Chondrocyte (in vitro differentiated cells): ENCODE measurements at regions not wholly inside any gene's neighbourhood (a gene's known extent, or its start where the extent isn't known, plus 50 kb on each side); places are given as distances from the start of the nearest gene placed in this dataset.

ENCODE experiments used
- DNase-seq: peaks from one replicate; pipeline ENCODE4 v3.0.0; 2021; ENCODE audit warnings: mixed read lengths, low spot score
- H3K27ac Mint-ChIP-seq: one replicate; pipeline ENCODE4 v1.8.0; 2021; ENCODE audit warnings: mild to moderate bottlenecking, moderate library complexity, mixed read lengths; ENCODE audit not compliant: unreplicated experiment
- H3K27me3 Mint-ChIP-seq: 2 replicates; pipeline ENCODE4 v1.8.0; 2021; ENCODE audit warnings: low read depth, mixed read lengths
- H3K36me3 Mint-ChIP-seq: 2 replicates; pipeline ENCODE4 v1.8.0; 2021; ENCODE audit warnings: low read depth, mixed read lengths
- H3K4me1 Mint-ChIP-seq: 2 replicates; pipeline ENCODE4 v1.8.0; 2021; ENCODE audit warnings: low read depth, mild to moderate bottlenecking, mixed read lengths
- H3K4me3 Mint-ChIP-seq: one replicate; pipeline ENCODE4 v1.8.0; 2021; ENCODE audit warnings: mild to moderate bottlenecking, moderate library complexity, mixed read lengths; ENCODE audit not compliant: unreplicated experiment
- H3K9me3 Mint-ChIP-seq: 2 replicates; pipeline ENCODE4 v1.8.0; 2021; ENCODE audit warnings: low read depth, mixed read lengths
- TF ChIP-seq, protein P1 (sequence below): fragments of 200-600 bp; sonication (generic); IDR thresholded peaks from 2 replicates; pipeline ENCODE4 v1.5.0; 2021; ENCODE audit warnings: antibody characterized with exemption, mild to moderate bottlenecking, moderate library complexity

DNA sequence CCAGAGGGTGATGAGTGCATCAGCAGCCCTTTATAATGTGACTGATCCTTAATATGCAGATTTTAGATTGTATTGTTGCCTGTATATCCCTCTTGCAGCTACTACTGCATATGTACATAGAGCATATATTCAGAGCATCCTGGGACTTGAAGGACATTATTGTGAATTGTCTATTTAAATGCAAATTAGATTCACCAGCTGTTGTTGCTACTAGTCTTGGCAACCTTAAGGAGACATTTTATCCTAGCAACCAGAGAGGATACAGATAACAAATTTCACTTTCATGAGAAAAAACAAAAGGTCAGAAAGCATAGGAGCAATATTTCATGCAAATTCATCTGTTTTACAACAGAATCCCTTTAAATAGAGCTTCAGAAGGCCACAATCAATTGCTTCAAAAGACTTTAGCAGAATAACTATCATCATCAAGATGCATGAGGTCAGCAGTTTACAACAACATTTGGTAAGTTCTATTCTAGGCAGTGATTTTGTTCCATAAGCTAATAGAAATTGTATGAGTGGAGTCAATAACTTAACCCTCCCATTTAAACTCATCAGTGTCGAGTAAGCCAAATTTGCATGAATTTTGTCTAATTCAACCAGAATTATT is 148.6 kb downstream of the GC start:
- Mint-ChIP-seq H3K9me3 (peaks cover 2% of the 10 kb centered on the region), H3K4me3 (no peak overlapping the region), H3K36me3 (peaks cover 5% of the 10 kb centered on the region), H3K4me1 (no peaks in the 10 kb centered on the region), H3K27me3 (peaks cover 4% of the 10 kb centered on the region), H3K27ac (no peak overlapping the region)
- DNase-seq: no peak
- TF ChIP-seq, protein P1, sequence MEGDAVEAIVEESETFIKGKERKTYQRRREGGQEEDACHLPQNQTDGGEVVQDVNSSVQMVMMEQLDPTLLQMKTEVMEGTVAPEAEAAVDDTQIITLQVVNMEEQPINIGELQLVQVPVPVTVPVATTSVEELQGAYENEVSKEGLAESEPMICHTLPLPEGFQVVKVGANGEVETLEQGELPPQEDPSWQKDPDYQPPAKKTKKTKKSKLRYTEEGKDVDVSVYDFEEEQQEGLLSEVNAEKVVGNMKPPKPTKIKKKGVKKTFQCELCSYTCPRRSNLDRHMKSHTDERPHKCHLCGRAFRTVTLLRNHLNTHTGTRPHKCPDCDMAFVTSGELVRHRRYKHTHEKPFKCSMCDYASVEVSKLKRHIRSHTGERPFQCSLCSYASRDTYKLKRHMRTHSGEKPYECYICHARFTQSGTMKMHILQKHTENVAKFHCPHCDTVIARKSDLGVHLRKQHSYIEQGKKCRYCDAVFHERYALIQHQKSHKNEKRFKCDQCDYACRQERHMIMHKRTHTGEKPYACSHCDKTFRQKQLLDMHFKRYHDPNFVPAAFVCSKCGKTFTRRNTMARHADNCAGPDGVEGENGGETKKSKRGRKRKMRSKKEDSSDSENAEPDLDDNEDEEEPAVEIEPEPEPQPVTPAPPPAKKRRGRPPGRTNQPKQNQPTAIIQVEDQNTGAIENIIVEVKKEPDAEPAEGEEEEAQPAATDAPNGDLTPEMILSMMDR: no peak

DNA sequence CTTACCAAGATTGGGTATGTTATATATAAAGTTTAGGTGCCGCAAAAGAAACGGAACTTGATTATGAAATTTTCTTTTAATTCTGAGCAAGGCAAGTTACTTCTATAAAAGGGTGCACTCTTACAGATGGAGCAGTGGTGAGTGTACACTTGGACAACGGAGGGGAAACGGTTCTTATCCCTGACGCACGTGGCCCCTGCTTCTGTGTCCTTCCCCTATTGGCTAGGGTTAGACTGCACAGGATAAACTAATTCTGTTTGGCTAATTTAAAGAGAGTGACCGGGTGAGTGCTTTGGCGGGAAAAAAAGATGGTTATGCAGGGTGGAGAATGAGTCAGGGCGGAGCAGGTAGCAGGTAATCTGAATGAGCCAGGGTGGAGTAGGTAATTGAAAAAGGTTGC is 149.5 kb downstream of the GC start:
- Mint-ChIP-seq H3K27ac (no peak overlapping the region), H3K9me3 (peaks cover 4% of the 10 kb centered on the region), H3K36me3 (peaks cover 3% of the 10 kb centered on the region), H3K4me1 (no peaks in the 10 kb centered on the region), H3K27me3 (peaks cover 2% of the 10 kb centered on the region), H3K4me3 (no peak overlapping the region)
- TF ChIP-seq, protein P1: no peak
- DNase-seq: no peak

DNA sequence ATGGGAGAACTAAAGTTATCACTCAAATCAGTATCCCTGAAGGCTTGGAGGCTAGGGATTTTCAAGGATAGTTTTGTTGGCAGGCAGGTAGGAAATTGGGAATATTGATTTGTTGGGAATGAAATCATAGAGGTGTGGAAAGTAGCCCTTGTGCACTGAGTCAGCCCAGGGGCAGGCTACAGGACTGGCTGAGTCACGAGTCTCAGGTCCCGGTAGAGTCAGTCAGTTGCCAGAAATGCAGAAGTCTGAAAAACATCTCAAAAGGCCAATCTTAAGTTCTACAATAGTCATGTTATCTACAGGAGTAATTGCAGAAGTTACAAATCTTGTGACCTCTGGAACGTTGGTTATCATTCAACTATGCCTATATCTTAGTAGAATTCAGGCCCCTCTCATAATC is 153.1 kb downstream of the GC start:
- peaks cover 12% of the 10 kb centered on the region for H3K36me3 Mint-ChIP-seq
- H3K27ac Mint-ChIP-seq: no peak overlapping the region
- peaks cover 33% of the 10 kb centered on the region for H3K9me3 Mint-ChIP-seq
- no peaks in the 10 kb centered on the region for H3K27me3 Mint-ChIP-seq
- TF ChIP-seq, protein P1: no peak
- no peak overlapping the region for H3K4me3 Mint-ChIP-seq
- DNase-seq: no peak
- no peaks in the 10 kb centered on the region for H3K4me1 Mint-ChIP-seq

- Mint-ChIP-seq H3K4me1 (peaks cover 4% of the 10 kb centered on the region), H3K9me3 (peaks cover 56% of the 10 kb centered on the region), H3K36me3 (peaks cover 26% of the 10 kb centered on the region), H3K27me3 (no peaks in the 10 kb centered on the region), H3K27ac (no peak overlapping the region), H3K4me3 (no peak overlapping the region)
- TF ChIP-seq, protein P1: no peak
- no peak for DNase-seq
These were observed 158.9 kb downstream of the GC start for GRCh38 chr4:71625005-71625404.
